A549 (cell line): ENCODE measurements at regions not wholly inside any gene's neighbourhood (a gene's known extent, or its start where the extent isn't known, plus 50 kb on each side); places are given as distances from the start of the nearest gene placed in this dataset.

ENCODE experiments used
- ATAC-seq, 2 experiments: fragments of 200-7000 bp in 1 of 2; fragments of >200 bp in 1 of 2; cut with Nextera tagmentation in 1 of 2; cut with Tn5 transposase in 1 of 2; 3 replicates each; pipeline versions ENCODE4 v1.8.0 to v1.9.1; 2018 to 2020; ENCODE audit warnings: mild to moderate bottlenecking in 1 of 2, moderate library complexity in 1 of 2
- CTCF ChIA-PET: fragments of 300-600 bp; sonication (Branson Sonifier 250); formaldehyde crosslinking; extraction: SDS; loops from one replicate; lab custom pipeline; 2021; ENCODE audit warnings: antibody characterized with exemption, inconsistent platforms; lab: Yijun Ruan, JAX
- POLR2A ChIA-PET: fragments of 350-600 bp; formaldehyde crosslinking; extraction: SDS; loops from one replicate; lab custom pipeline; 2021; ENCODE audit warnings: antibody characterized with exemption, inconsistent platforms; lab: Yijun Ruan, JAX
- DNase-seq, 2 experiments: peaks; one replicate each; pipeline versions ENCODE4 v3.0.0 to v3.0.0-alpha.2; 2011 to 2016; ENCODE audit warnings: low read depth in 1 of 2, low spot score in 1 of 2
- FAIRE-seq: peaks from 2 replicates; lab custom pipeline; 2011; peaks lifted over from hg19 to GRCh38; lab: Jason Lieb, UNC
- H3K27ac ChIP-seq, 2 experiments: fragments of >200 bp; sonication (Bioruptor Twin); formaldehyde crosslinking; 3 replicates each; pipeline ENCODE4 v1.5.1; 2016 to 2017
- H3K4me1 ChIP-seq: fragments of >200 bp; sonication (Bioruptor Twin); formaldehyde crosslinking; 3 replicates; pipeline ENCODE4 v1.6.1; 2016
- H3K4me2 ChIP-seq: fragments of >200 bp; sonication (Bioruptor Twin); formaldehyde crosslinking; 3 replicates; pipeline ENCODE4 v1.6.1; 2016
- H3K4me3 ChIP-seq: fragments of >200 bp; sonication (Bioruptor Twin); formaldehyde crosslinking; 3 replicates; pipeline ENCODE4 v1.5.1; 2016
- H3K9me3 ChIP-seq: fragments of >200 bp; sonication (Bioruptor Twin); formaldehyde crosslinking; 3 replicates; pipeline ENCODE4 v1.6.1; 2016
- BCL3 ChIP-seq: fragments of >200 bp; sonication (Bioruptor Twin); formaldehyde crosslinking; IDR thresholded peaks from 3 replicates; pipeline ENCODE4 v1.6.1; 2016
- BHLHE40 ChIP-seq: IDR thresholded peaks from 2 replicates; pipeline ENCODE4 v1.6.1; 2012; ENCODE audit warnings: low read depth, low read length, inconsistent platforms
- ELK1 ChIP-seq: fragments of 150-350 bp; IDR thresholded peaks from 2 replicates; pipeline ENCODE4 v1.6.1; 2014; ENCODE audit warnings: low read depth, mild to moderate bottlenecking, low read length
- FOSB ChIP-seq: fragments of 250-450 bp; sonication (Bioruptor Pico); IDR thresholded peaks from 2 replicates; pipeline ENCODE4 v1.5.0; 2020; ENCODE audit warnings: mild to moderate bottlenecking, moderate library complexity
- GATA3 ChIP-seq: IDR thresholded peaks from 2 replicates; pipeline ENCODE4 v1.6.1; 2012; ENCODE audit warnings: borderline replicate concordance
- HDAC2 ChIP-seq: fragments of 200-600 bp; sonication (generic); IDR thresholded peaks from 2 replicates; pipeline ENCODE4 v1.6.1; 2016
- HEYL ChIP-seq: fragments of 250-450 bp; sonication (Bioruptor Pico); IDR thresholded peaks from 2 replicates; pipeline ENCODE4 v1.8.0; 2021; ENCODE audit warnings: mild to moderate bottlenecking, moderate library complexity
- HMGXB4 ChIP-seq: fragments of 250-450 bp; sonication (Bioruptor Pico); IDR thresholded peaks from 2 replicates; pipeline ENCODE4 v1.5.0; 2021; ENCODE audit warnings: mild to moderate bottlenecking, moderate library complexity, borderline replicate concordance
- KDM5A ChIP-seq: fragments of 200-600 bp; sonication (generic); IDR thresholded peaks from 2 replicates; pipeline ENCODE4 v1.6.1; 2016; ENCODE audit warnings: antibody characterized with exemption, mild to moderate bottlenecking
- NFE2L2 ChIP-seq: fragments of 150-350 bp; conservative IDR thresholded peaks from 2 replicates; pipeline ENCODE4 v1.6.1; 2014; ENCODE audit warnings: low read length
- NR3C1 ChIP-seq: fragments of >200 bp; sonication (Bioruptor Twin); formaldehyde crosslinking; IDR thresholded peaks from 3 replicates; pipeline ENCODE4 v1.6.1; 2017
- PHF8 ChIP-seq: fragments of 200-600 bp; sonication (generic); IDR thresholded peaks from 2 replicates; pipeline ENCODE4 v1.6.1; 2016; ENCODE audit warnings: low read depth, mild to moderate bottlenecking, antibody characterized with exemption, moderate library complexity, borderline replicate concordance
- RARB ChIP-seq: fragments of 250-450 bp; sonication (Bioruptor Pico); IDR thresholded peaks from 2 replicates; pipeline ENCODE4 v1.8.0; 2021; ENCODE audit warnings: mild to moderate bottlenecking, moderate library complexity
- RFX5 ChIP-seq: fragments of 450-650 bp; IDR thresholded peaks from 2 replicates; pipeline ENCODE4 v1.7.1; 2014; ENCODE audit warnings: antibody characterized with exemption, mild to moderate bottlenecking, moderate library complexity
- SMC3 ChIP-seq: fragments of >200 bp; sonication (Bioruptor Twin); formaldehyde crosslinking; IDR thresholded peaks from 3 replicates; pipeline ENCODE4 v1.6.1; 2018; ENCODE audit warnings: inconsistent platforms
- TP53 ChIP-seq: fragments of 250-450 bp; sonication (Bioruptor Pico); IDR thresholded peaks from 2 replicates; pipeline ENCODE4 v1.5.0; 2021; ENCODE audit warnings: mild to moderate bottlenecking, moderate library complexity
- ZC3H11A ChIP-seq: fragments of 450-650 bp; IDR thresholded peaks from 2 replicates; pipeline ENCODE4 v1.6.1; 2014; ENCODE audit warnings: antibody characterized with exemption, mild to moderate bottlenecking
- ZNF302 ChIP-seq: fragments of 250-450 bp; sonication (Bioruptor Pico); IDR thresholded peaks from 2 replicates; pipeline ENCODE4 v1.9.0; 2021; ENCODE audit warnings: inconsistent platforms, mild to moderate bottlenecking, moderate library complexity
- ZSCAN20 ChIP-seq: fragments of 250-450 bp; sonication (Bioruptor Pico); IDR thresholded peaks from 2 replicates; pipeline ENCODE4 v1.8.0; 2022; ENCODE audit warnings: mild to moderate bottlenecking, moderate library complexity
- WGBS: methylation state at CpG from one replicate; pipeline ENCODE4 v1.1.6; 2017; ENCODE audit errors: missing lambda C conversion rate; 5-methylcytosine and 5-hydroxymethylcytosine counted together
- TF ChIP-seq, protein P1 (sequence below): IDR thresholded peaks from 2 replicates; pipeline ENCODE4 v1.6.1; 2012
- TF ChIP-seq, protein P2 (sequence below): fragments of 200-600 bp; sonication (generic); IDR thresholded peaks from 2 replicates; pipeline ENCODE4 v1.6.1; 2016; ENCODE audit warnings: antibody characterized with exemption, mild to moderate bottlenecking, moderate library complexity
- TF ChIP-seq, protein P3 (sequence below): fragments of >200 bp; sonication (Bioruptor Twin); formaldehyde crosslinking; IDR thresholded peaks from 3 replicates; pipeline ENCODE4 v1.5.1; 2016
- TF ChIP-seq, protein P4 (sequence below): fragments of 450-650 bp; IDR thresholded peaks from 2 replicates; pipeline ENCODE4 v1.6.1; 2014; ENCODE audit warnings: antibody characterized with exemption

GRCh38 chr2:16184945-16185660, 244.8 kb downstream of the MYCN start:
- WGBS, result 68% methylated on average over 9 of the region's 9 CpGs
- H3K4me1 ChIP-seq, result no peaks in the 10 kb centered on the region
- TF ChIP-seq RFX5, result no peak
- TF ChIP-seq TP53 (CRISPR knock-in tag), result no peak
- TF ChIP-seq NR3C1, result no peak
- no peak for TF ChIP-seq PHF8
- no peak for TF ChIP-seq ELK1
- no peak for TF ChIP-seq ZSCAN20
- no peak overlapping the region for H3K4me3 ChIP-seq
- no peak overlapping the region for H3K4me2 ChIP-seq
- no peaks in the 10 kb centered on the region for H3K9me3 ChIP-seq
- ChIA-PET POLR2A (no interaction called here), CTCF (no interaction called here)
- FAIRE-seq (no peak), DNase-seq (no peak), ATAC-seq (no peak)
- no peak overlapping the region for H3K27ac ChIP-seq

- Histone ChIP-seq H3K27ac (no peak overlapping the region), H3K9me3 (no peaks in the 10 kb centered on the region), H3K4me2 (no peak overlapping the region), H3K4me1 (no peaks in the 10 kb centered on the region), H3K4me3 (no peak overlapping the region)
- DNase-seq (no peak), ATAC-seq (no peak), FAIRE-seq (no peak)
- WGBS, result 21% methylated on average over 4 of the region's 4 CpGs
- ChIA-PET CTCF (interaction anchor here (0.6 kb wide), 1 partner anchor 1991 kb away, joined by 3 read pairs; no protein-coding TSS in a partner anchor), POLR2A (no interaction called here)
- TF ChIP-seq GATA3, result no peak
- TF ChIP-seq KDM5A, result no peak
- no peak for TF ChIP-seq ZC3H11A
- no peak for TF ChIP-seq BHLHE40
- TF ChIP-seq FOSB (CRISPR knock-in tag), result no peak
- no peak for TF ChIP-seq NFE2L2
- TF ChIP-seq, protein P1, sequence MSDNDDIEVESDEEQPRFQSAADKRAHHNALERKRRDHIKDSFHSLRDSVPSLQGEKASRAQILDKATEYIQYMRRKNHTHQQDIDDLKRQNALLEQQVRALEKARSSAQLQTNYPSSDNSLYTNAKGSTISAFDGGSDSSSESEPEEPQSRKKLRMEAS, result no peak
- TF ChIP-seq HDAC2, result no peak
- no peak for TF ChIP-seq ZSCAN20
Measured at GRCh38 chr2:16184341-16184890, 244.1 kb downstream of the MYCN start.

- CTCF ChIA-PET, result no interaction called here
- TF ChIP-seq HEYL (CRISPR knock-in tag), result no peak
- TF ChIP-seq SMC3, result no peak
- no peak for TF ChIP-seq TP53 (CRISPR knock-in tag)
- TF ChIP-seq, protein P2, sequence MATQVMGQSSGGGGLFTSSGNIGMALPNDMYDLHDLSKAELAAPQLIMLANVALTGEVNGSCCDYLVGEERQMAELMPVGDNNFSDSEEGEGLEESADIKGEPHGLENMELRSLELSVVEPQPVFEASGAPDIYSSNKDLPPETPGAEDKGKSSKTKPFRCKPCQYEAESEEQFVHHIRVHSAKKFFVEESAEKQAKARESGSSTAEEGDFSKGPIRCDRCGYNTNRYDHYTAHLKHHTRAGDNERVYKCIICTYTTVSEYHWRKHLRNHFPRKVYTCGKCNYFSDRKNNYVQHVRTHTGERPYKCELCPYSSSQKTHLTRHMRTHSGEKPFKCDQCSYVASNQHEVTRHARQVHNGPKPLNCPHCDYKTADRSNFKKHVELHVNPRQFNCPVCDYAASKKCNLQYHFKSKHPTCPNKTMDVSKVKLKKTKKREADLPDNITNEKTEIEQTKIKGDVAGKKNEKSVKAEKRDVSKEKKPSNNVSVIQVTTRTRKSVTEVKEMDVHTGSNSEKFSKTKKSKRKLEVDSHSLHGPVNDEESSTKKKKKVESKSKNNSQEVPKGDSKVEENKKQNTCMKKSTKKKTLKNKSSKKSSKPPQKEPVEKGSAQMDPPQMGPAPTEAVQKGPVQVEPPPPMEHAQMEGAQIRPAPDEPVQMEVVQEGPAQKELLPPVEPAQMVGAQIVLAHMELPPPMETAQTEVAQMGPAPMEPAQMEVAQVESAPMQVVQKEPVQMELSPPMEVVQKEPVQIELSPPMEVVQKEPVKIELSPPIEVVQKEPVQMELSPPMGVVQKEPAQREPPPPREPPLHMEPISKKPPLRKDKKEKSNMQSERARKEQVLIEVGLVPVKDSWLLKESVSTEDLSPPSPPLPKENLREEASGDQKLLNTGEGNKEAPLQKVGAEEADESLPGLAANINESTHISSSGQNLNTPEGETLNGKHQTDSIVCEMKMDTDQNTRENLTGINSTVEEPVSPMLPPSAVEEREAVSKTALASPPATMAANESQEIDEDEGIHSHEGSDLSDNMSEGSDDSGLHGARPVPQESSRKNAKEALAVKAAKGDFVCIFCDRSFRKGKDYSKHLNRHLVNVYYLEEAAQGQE, result no peak
- no peak for TF ChIP-seq ZNF302 (CRISPR knock-in tag)
- TF ChIP-seq RARB (CRISPR knock-in tag), result no peak
- no peak for TF ChIP-seq HMGXB4 (CRISPR knock-in tag)
- TF ChIP-seq, protein P3, sequence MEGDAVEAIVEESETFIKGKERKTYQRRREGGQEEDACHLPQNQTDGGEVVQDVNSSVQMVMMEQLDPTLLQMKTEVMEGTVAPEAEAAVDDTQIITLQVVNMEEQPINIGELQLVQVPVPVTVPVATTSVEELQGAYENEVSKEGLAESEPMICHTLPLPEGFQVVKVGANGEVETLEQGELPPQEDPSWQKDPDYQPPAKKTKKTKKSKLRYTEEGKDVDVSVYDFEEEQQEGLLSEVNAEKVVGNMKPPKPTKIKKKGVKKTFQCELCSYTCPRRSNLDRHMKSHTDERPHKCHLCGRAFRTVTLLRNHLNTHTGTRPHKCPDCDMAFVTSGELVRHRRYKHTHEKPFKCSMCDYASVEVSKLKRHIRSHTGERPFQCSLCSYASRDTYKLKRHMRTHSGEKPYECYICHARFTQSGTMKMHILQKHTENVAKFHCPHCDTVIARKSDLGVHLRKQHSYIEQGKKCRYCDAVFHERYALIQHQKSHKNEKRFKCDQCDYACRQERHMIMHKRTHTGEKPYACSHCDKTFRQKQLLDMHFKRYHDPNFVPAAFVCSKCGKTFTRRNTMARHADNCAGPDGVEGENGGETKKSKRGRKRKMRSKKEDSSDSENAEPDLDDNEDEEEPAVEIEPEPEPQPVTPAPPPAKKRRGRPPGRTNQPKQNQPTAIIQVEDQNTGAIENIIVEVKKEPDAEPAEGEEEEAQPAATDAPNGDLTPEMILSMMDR, result no peak
- TF ChIP-seq BCL3, result no peak
- TF ChIP-seq, protein P4, sequence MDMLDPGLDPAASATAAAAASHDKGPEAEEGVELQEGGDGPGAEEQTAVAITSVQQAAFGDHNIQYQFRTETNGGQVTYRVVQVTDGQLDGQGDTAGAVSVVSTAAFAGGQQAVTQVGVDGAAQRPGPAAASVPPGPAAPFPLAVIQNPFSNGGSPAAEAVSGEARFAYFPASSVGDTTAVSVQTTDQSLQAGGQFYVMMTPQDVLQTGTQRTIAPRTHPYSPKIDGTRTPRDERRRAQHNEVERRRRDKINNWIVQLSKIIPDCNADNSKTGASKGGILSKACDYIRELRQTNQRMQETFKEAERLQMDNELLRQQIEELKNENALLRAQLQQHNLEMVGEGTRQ, result no peak
Measured at GRCh38 chr2:16183345-16183744, 243.0 kb downstream of the MYCN start.

More at GRCh38 chr2:16183345-16183744, 243.0 kb downstream of the MYCN start:
- Histone ChIP-seq H3K4me1 (no peaks in the 10 kb centered on the region), H3K9me3 (no peaks in the 10 kb centered on the region), H3K4me3 (no peak overlapping the region), H3K27ac (no peak overlapping the region), H3K4me2 (no peak overlapping the region)
- FAIRE-seq (no peak), ATAC-seq (no peak), DNase-seq (no peak)
- POLR2A ChIA-PET, result no interaction called here
- 45% methylated on average over 3 of the region's 3 CpGs for WGBS
